Epithelial cell of prostate (primary cell): ENCODE measurements at regions not wholly inside any gene's neighbourhood (a gene's known extent, or its start where the extent isn't known, plus 50 kb on each side); places are given as distances from the start of the nearest gene placed in this dataset.
"Not testable (repeated sequence)": the region's sequence is repeated elsewhere in the genome, so short reads cannot be mapped to it uniquely, and the experiment has no call there.

ENCODE experiments used
- DNase-seq: peaks from one replicate; pipeline ENCODE4 v3.0.0-alpha.2; 2011; ENCODE audit warnings: low read depth, low spot score
- H3K27ac ChIP-seq: fragments of 450-650 bp; 2 replicates; pipeline ENCODE4 v1.5.1; 2017; ENCODE audit warnings: mild to moderate bottlenecking

GRCh38 chr2:167701651-167702050 lies 545.7 kb downstream of the STK39 start:
- DNase-seq = no peak
- no peak overlapping the region for H3K27ac ChIP-seq

- no peak overlapping the region for H3K27ac ChIP-seq
- no peak for DNase-seq
Observed at GRCh38 chr2:167697948-167698347, 549.4 kb downstream of the STK39 start.

DNA sequence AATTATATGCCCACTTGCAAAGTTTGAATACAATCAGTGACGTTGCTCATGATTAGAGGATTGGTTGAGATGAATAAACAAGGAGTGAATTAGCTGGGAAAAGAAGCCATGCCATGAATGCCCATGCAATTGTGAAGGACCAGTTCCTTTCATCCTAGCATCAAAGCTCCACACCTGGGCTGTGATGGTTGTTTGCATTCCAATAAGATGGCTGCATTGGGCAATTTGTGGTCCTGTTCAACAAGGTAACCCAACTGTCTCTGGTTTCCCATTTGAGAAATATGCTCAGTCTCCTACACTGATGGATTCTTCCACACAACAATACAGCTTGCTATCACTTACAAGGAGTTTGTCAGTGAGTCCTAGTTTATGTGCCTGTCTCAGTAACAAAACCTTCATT lies 550.2 kb downstream of the STK39 start:
- no peak overlapping the region for H3K27ac ChIP-seq
- DNase-seq = no peak

GRCh38 chr2:167692936-167693335 lies 554.5 kb downstream of the STK39 start:
- DNase-seq = no peak
- H3K27ac ChIP-seq = no peak overlapping the region

GRCh38 chr2:167692191-167692590 lies 555.2 kb downstream of the STK39 start:
- no peak for DNase-seq

DNA sequence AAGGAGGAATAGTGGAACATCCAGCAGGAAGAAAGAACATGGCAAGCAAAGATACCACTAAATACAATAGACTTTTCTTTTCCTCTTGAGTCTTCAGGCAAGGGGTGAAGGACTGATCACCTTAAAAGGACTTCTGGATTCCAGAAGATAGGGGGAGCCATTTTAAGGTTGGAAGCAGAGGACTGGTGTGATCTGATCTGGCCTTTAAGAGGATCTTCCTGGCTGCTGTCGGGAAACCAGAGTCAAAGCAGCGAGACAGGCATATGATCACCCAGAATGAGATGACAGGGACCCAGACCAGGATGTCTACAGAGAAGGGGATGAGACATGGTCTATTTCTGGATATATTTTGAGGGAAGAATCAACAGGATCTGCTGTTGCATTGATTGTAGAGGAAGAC lies 558.0 kb downstream of the STK39 start:
- DNase-seq = no peak
- no peak overlapping the region for H3K27ac ChIP-seq

More at GRCh38 chr2:167692191-167692590, 555.2 kb downstream of the STK39 start:
- H3K27ac ChIP-seq = no peak overlapping the region

GRCh38 chr2:167686691-167687090 lies 560.7 kb downstream of the STK39 start:
- no peak overlapping the region for H3K27ac ChIP-seq
- DNase-seq = no peak

DNA sequence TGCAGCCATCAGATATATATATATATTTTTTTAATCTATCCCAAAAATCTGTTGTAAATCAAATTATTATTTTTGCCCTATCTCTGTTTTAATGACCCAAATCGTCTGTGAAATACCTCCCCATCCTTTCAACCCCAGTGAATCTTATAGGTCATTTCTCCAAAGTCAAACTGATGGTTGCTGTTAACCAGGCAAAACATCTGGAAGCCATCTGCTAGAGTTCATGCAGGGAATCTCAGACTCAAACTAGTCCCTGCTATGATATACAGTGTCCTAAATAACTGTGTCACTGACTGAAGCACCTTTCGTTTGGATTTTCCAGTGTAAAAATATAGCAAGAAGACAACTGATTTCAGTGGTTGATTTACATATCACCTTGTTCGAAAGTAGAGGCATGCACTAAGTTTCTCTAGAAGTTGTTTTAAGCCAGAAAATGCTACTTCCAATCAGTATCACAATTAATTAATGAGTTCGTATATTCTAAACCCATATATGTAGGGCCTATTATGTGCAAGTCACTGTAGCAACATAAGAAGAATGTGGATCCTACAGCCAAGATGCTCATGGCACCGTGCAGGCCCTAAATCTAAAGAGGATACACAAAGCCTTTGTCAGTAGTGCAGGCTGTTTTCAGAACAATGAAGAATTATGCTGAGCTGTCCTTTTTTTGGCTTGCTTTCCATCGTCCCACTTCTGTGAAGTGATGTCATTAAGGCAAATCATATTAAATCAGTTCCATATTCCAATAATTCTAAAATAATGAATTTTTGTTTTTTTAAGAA lies 566.0 kb downstream of the STK39 start:
- H3K27ac ChIP-seq = no peak overlapping the region
- no peak for DNase-seq

DNA sequence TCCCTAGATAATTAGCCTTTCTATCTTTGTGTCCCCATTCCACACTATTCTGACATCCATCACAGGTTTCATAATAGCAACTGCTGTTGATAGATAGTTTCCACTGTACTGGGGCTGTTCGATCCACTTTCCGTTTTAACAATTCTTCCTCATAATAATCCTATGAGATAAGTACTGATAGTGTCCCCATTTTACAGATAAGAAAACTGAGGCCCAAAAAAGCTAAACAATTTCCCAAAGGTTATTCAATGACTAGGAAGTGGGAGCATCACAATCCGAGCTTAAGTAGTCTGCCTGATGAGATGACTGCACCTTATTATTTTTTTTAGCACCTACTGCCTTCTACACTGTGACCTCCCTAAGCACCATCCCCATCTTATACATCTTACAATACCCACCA lies 569.2 kb downstream of the STK39 start:
- no peak for DNase-seq

GRCh38 chr2:167675906-167676305 lies 571.5 kb downstream of the STK39 start:
- H3K27ac ChIP-seq = no peak overlapping the region
- DNase-seq = no peak

More for the DNA sequence above, 569.2 kb downstream of the STK39 start:
- H3K27ac ChIP-seq = no peak overlapping the region

GRCh38 chr2:167670588-167670987 lies 576.8 kb downstream of the STK39 start:
- DNase-seq = no peak

DNA sequence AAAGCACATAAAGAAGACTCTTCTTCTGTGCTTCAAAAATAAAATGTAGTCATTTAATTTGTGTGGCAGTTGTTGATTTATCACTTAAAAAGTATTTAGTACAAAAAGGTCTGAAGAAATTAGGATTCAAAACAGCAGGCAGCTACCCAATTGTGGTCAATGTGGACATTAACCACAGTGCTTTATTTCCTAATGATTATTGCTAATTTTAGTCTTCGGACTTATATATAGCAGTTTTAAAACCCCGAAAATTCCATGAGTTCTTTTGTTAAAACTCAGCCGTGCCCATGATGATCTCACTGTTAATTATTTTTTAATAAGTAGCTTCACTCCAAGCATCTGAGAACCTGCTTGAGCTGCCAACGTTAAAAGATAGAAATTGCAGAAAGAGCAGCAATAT lies 594.3 kb downstream of the STK39 start:
- DNase-seq = no peak
- H3K27ac ChIP-seq = no peak overlapping the region

More at GRCh38 chr2:167670588-167670987, 576.8 kb downstream of the STK39 start:
- no peak overlapping the region for H3K27ac ChIP-seq

GRCh38 chr2:167652401-167652800 lies 595.0 kb downstream of the STK39 start:
- H3K27ac ChIP-seq = no peak overlapping the region
- DNase-seq = no peak

DNA sequence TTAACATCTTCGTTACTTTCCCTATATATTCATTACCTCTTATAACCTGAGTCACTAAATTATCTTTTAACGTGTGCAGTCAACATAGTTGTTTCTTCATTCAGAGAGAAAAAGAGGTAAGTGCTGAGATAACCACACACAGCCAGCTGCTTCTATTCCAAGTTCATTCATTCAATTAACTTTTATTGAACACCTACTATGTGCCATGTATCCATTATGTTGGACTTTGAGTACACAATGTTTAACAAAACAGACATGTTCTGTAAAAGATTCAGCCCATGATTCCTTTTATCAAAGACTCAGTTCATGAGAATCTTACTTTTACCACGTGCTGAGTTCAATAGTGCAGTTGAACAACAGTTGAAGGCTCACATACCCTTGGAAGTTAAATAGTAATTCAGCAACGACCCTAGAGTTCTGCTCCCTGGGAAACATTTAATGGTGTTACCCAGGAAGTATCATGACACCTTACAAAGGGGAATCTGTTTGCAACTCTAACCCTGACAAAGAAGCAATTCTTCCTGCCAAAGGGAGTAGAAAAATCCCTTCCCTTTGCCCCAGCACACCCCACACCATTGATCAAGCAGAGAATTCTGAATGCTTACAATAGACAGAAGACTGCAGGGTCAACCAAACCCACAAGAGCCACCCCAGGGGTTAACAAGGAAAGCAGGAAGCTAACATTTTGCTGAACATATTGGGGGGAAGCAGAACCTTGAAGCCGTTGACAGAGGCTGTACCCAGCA lies 595.8 kb downstream of the STK39 start:
- H3K27ac ChIP-seq = no peak overlapping the region
- DNase-seq = no peak

GRCh38 chr2:167646557-167646956 lies 600.8 kb downstream of the STK39 start:
- H3K27ac ChIP-seq = no peak overlapping the region
- DNase-seq = no peak

GRCh38 chr2:167640096-167640495 lies 607.3 kb downstream of the STK39 start:
- DNase-seq = no peak
- no peak overlapping the region for H3K27ac ChIP-seq

GRCh38 chr2:167637741-167638140 lies 609.7 kb downstream of the STK39 start:
- no peak for DNase-seq
- H3K27ac ChIP-seq = no peak overlapping the region

DNA sequence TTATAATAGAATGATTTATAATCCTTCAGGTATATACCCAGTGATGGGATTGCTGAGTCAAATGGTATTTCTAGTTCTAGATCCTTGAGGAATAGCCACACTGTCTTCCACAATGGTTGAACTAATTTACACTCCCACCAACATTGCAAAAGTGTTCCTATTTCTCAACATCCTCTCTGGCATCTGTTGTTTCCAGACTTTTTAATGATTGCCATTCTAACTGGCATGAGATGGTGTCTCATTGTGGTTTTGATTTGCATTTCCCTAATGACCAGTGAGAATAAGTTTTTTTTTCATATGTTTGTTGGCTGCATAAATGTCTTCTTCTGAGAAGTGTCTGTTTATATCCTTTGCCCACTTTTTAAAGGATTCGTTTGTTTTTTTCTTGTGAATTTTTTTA lies 615.1 kb downstream of the STK39 start:
- DNase-seq, H3K27ac ChIP-seq: not testable (repeated sequence)

DNA sequence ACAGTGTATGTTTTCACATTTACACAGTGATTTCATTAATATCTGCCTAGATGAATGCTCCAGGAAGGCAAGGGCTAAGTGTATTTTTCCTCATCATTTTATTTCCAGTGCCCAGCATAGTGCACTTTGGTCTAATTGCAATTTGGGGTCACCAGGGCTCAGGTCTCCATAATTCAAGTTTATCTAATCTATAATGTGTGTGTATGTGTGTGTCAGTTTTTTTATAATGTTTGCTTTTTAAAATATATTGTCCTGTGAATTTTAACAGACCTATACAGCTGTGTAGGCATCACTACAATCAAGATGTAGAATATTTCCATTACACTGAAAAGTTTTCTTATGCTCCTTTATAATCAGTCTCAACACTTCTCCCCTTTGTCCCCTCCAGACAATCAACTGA lies 620.4 kb downstream of the STK39 start:
- DNase-seq = no peak
- no peak overlapping the region for H3K27ac ChIP-seq

- H3K27ac ChIP-seq = no peak overlapping the region
- DNase-seq = no peak
Observed at GRCh38 chr2:167626301-167626700, 621.1 kb downstream of the STK39 start.

GRCh38 chr2:167616997-167617396 lies 630.4 kb downstream of the STK39 start:
- no peak for DNase-seq
- no peak overlapping the region for H3K27ac ChIP-seq

GRCh38 chr2:167613471-167613870 lies 633.9 kb downstream of the STK39 start:
- H3K27ac ChIP-seq = no peak overlapping the region
- no peak for DNase-seq
